Upper lobe of left lung (tissue), 4 donors: ENCODE measurements at regions not wholly inside any gene's neighbourhood (a gene's known extent, or its start where the extent isn't known, plus 50 kb on each side); places are given as distances from the start of the nearest gene placed in this dataset.

Source experiments
- CTCF ChIP-seq, 6 experiments: fragments of 450-650 bp in 4 of 6; fragments of 200-600 bp in 2 of 6; sonication (generic) in 2 of 6; IDR thresholded peaks; one replicate each; pipeline ENCODE4 v1.5.1; 2016 to 2019; ENCODE audit warnings: antibody characterized with exemption in 6 of 6
- EP300 ChIP-seq, 4 donors: sonication (generic); formaldehyde crosslinking; IDR thresholded peaks; one replicate each; pipeline ENCODE4 v1.5.1; 2017; ENCODE audit warnings: antibody characterized with exemption in 4 of 4, control low read depth in 2 of 4
- POLR2A ChIP-seq, 4 donors: fragments of 450-650 bp; IDR thresholded peaks; one replicate each; pipeline ENCODE4 v1.5.1; 2016 to 2017; ENCODE audit warnings: antibody characterized with exemption in 4 of 4, mild to moderate bottlenecking in 2 of 4
- POLR2AphosphoS5 ChIP-seq, 2 donors: sonication (generic); formaldehyde crosslinking; IDR thresholded peaks; one replicate each; pipeline ENCODE4 v1.5.1; 2017; ENCODE audit warnings: antibody characterized with exemption in 2 of 2

GRCh38 chr2:150371044-150371818 is 116.2 kb downstream of the RND3 start:
- TF ChIP-seq POLR2A (IDR thresholded peaks at IDR 0.05) (no peak), CTCF (IDR thresholded peaks at IDR 0.05) (no peak), POLR2AphosphoS5 (IDR thresholded peaks at IDR 0.05) (no peak), EP300 (IDR thresholded peaks at IDR 0.05) (no peak)
